ENCODE measurements at regions not wholly inside any gene's neighbourhood (a gene's known extent, or its start where the extent isn't known, plus 50 kb on each side); places are given as distances from the start of the nearest gene placed in this dataset.
"Not testable (repeated sequence)": the region's sequence is repeated elsewhere in the genome, so short reads cannot be mapped to it uniquely, and the experiment has no call there.

DNA sequence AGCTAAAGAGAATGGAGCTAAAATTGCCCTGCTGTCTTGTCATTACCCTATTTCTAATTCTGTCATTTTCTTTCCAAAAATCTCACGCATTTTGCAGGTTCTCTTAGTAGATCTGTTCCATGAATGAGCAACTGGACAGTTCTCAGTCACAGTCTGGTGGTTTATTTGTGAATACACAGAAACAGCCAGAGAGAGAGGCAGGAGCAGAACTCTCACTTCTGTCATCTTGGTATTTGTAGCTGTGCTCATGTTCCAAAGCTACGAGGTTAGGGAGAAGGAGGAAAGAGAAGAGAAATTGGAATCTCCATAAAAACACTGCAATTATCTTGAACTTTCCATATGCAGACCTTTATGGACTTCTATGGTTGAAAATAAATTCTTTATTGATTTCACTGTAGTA is 118.0 kb upstream of the OR13F1 start:
- no peak overlapping the region for H3K4me3 ChIP-seq (ENCODE audit: low read depth, low read length)
- no peaks in the 10 kb centered on the region for H3K27me3 ChIP-seq (ENCODE audit: control insufficient read depth, insufficient read depth, low read length)
- no peaks in the 10 kb centered on the region for H3K36me3 ChIP-seq (ENCODE audit: control insufficient read depth, insufficient read depth, low read length)
- H3K4me1 ChIP-seq (ENCODE audit: control insufficient read depth, insufficient read depth, low read length): no peaks in the 10 kb centered on the region; the same call in 1 of the 2 replicates
- H3K9ac ChIP-seq (ENCODE audit: low read length): no peak overlapping the region
- no peak overlapping the region for H3K27ac ChIP-seq (ENCODE audit: low read depth, low read length)
- H3K9me3 ChIP-seq (ENCODE audit: control insufficient read depth, insufficient read depth, low read depth, low read length): no peaks in the 10 kb centered on the region

- H3K9me3 ChIP-seq (ENCODE audit: control insufficient read depth, insufficient read depth, low read depth, low read length): no peaks in the 10 kb centered on the region
- no peaks in the 10 kb centered on the region for H3K27me3 ChIP-seq (ENCODE audit: control insufficient read depth, insufficient read depth, low read length)
- no peak overlapping the region for H3K27ac ChIP-seq (ENCODE audit: low read depth, low read length)
- H3K4me3 ChIP-seq (ENCODE audit: low read depth, low read length): no peak overlapping the region
- H3K9ac ChIP-seq (ENCODE audit: low read length): no peak overlapping the region
- no peaks in the 10 kb centered on the region; the same call in 1 of the 2 replicates for H3K4me1 ChIP-seq (ENCODE audit: control insufficient read depth, insufficient read depth, low read length)
- H3K36me3 ChIP-seq (ENCODE audit: control insufficient read depth, insufficient read depth, low read length): no peaks in the 10 kb centered on the region
Measured at GRCh38 chr9:104386425-104387069, 117.5 kb upstream of the OR13F1 start.

GRCh38 chr9:104388071-104388470 is 116.0 kb upstream of the OR13F1 start:
- Histone ChIP-seq H3K9ac (ENCODE audit: low read length) (no peak overlapping the region), H3K9me3 (ENCODE audit: control insufficient read depth, insufficient read depth, low read depth, low read length) (no peaks in the 10 kb centered on the region), H3K4me1 (ENCODE audit: control insufficient read depth, insufficient read depth, low read length) (no peaks in the 10 kb centered on the region; the same call in 1 of the 2 replicates), H3K36me3 (ENCODE audit: control insufficient read depth, insufficient read depth, low read length) (no peaks in the 10 kb centered on the region), H3K27me3 (ENCODE audit: control insufficient read depth, insufficient read depth, low read length) (no peaks in the 10 kb centered on the region), H3K27ac (ENCODE audit: low read depth, low read length) (no peak overlapping the region), H3K4me3 (ENCODE audit: low read depth, low read length) (no peak overlapping the region)

DNA sequence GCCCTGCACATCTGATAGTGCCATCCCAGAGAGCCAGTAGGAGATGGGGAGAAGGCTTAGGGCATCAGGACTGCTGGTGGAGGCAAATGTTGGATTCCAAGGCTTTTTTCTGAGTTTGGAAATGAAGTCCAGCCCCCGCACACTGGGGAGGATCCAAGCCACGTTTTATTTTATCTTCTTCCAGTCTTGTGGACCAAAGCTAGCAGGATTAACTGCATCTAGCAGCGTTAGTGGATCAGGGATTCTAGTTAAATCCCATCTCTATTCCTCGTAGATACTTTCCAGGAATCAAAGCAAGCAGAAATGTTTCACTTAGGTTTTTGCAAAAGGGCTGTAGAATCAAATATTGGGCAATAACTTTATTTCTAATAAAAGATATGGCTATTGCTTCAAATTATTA is 114.7 kb upstream of the OR13F1 start:
- no peaks in the 10 kb centered on the region for H3K9me3 ChIP-seq (ENCODE audit: control insufficient read depth, insufficient read depth, low read depth, low read length)
- no peaks in the 10 kb centered on the region; the same call in 1 of the 2 replicates for H3K4me1 ChIP-seq (ENCODE audit: control insufficient read depth, insufficient read depth, low read length)
- no peak overlapping the region for H3K9ac ChIP-seq (ENCODE audit: low read length)
- no peak overlapping the region for H3K27ac ChIP-seq (ENCODE audit: low read depth, low read length)
- no peaks in the 10 kb centered on the region for H3K27me3 ChIP-seq (ENCODE audit: control insufficient read depth, insufficient read depth, low read length)
- H3K36me3 ChIP-seq (ENCODE audit: control insufficient read depth, insufficient read depth, low read length): no peaks in the 10 kb centered on the region
- H3K4me3 ChIP-seq (ENCODE audit: low read depth, low read length): no peak overlapping the region

DNA sequence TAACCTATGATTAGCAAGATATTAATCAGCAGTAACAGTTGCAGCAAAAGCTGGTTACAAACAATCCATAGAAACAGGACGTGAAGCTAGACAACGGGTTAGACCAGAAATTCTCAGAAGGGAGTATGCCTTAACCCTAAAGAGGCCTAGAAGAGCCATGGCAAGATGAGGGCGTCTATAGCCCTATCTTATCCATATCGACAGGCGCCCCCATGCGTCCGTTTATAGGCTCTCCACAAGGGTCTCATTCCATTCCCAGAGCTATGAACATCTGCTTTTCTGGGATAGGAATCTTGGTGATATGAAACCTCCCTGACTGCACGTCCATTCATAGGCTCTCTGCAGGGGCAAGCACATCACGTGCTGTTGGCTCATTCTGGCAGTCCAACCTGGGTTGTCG is 109.2 kb upstream of the OR13F1 start:
- H3K27ac ChIP-seq (ENCODE audit: low read depth, low read length); H3K36me3 ChIP-seq (ENCODE audit: control insufficient read depth, insufficient read depth, low read length); H3K9ac ChIP-seq (ENCODE audit: low read length); H3K27me3 ChIP-seq (ENCODE audit: control insufficient read depth, insufficient read depth, low read length); H3K9me3 ChIP-seq (ENCODE audit: control insufficient read depth, insufficient read depth, low read depth, low read length); H3K4me3 ChIP-seq (ENCODE audit: low read depth, low read length); H3K4me1 ChIP-seq (ENCODE audit: control insufficient read depth, insufficient read depth, low read length): not testable (repeated sequence)

- no peak overlapping the region for H3K27ac ChIP-seq (ENCODE audit: low read depth, low read length)
- no peak overlapping the region for H3K4me3 ChIP-seq (ENCODE audit: low read depth, low read length)
- no peaks in the 10 kb centered on the region for H3K36me3 ChIP-seq (ENCODE audit: control insufficient read depth, insufficient read depth, low read length)
- peaks cover 44% of the 10 kb centered on the region for H3K9me3 ChIP-seq (ENCODE audit: control insufficient read depth, insufficient read depth, low read depth, low read length)
- no peaks in the 10 kb centered on the region for H3K4me1 ChIP-seq (ENCODE audit: control insufficient read depth, insufficient read depth, low read length)
- H3K9ac ChIP-seq (ENCODE audit: low read length): no peak overlapping the region
- no peaks in the 10 kb centered on the region for H3K27me3 ChIP-seq (ENCODE audit: control insufficient read depth, insufficient read depth, low read length)
Measured at GRCh38 chr9:104412238-104412637, 91.8 kb upstream of the OR13F1 start.

- Histone ChIP-seq H3K9me3 (ENCODE audit: control insufficient read depth, insufficient read depth, low read depth, low read length) (peaks cover 39% of the 10 kb centered on the region), H3K4me1 (ENCODE audit: control insufficient read depth, insufficient read depth, low read length) (no peaks in the 10 kb centered on the region), H3K9ac (ENCODE audit: low read length) (no peak overlapping the region), H3K27me3 (ENCODE audit: control insufficient read depth, insufficient read depth, low read length) (no peaks in the 10 kb centered on the region), H3K27ac (ENCODE audit: low read depth, low read length) (no peak overlapping the region), H3K36me3 (ENCODE audit: control insufficient read depth, insufficient read depth, low read length) (no peaks in the 10 kb centered on the region), H3K4me3 (ENCODE audit: low read depth, low read length) (no peak overlapping the region)
Measured at GRCh38 chr9:104416470-104416869, 87.6 kb upstream of the OR13F1 start.

DNA sequence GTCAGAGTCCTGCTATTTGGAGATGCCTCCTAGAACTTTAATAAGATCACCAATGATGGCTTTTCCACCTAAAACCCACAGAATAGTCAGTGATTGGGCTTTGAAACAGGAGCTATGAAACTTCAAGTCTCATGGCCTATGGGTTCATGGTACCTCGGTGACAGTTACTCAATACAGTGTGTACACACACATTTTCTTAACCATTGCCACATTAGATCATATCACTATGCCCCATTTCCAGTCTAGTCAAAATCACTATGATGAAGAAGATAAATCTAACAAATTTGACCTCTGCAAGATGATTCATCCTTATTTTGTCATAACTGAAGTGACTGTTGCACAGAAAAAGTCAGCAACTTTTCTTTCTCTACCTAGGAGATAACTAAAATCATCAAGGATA is 86.8 kb upstream of the OR13F1 start:
- Histone ChIP-seq H3K4me1 (ENCODE audit: control insufficient read depth, insufficient read depth, low read length) (no peaks in the 10 kb centered on the region), H3K27ac (ENCODE audit: low read depth, low read length) (no peak overlapping the region), H3K4me3 (ENCODE audit: low read depth, low read length) (no peak overlapping the region), H3K36me3 (ENCODE audit: control insufficient read depth, insufficient read depth, low read length) (no peaks in the 10 kb centered on the region), H3K9me3 (ENCODE audit: control insufficient read depth, insufficient read depth, low read depth, low read length) (peaks cover 33% of the 10 kb centered on the region), H3K9ac (ENCODE audit: low read length) (no peak overlapping the region), H3K27me3 (ENCODE audit: control insufficient read depth, insufficient read depth, low read length) (no peaks in the 10 kb centered on the region)

GRCh38 chr9:104429031-104429546 is 75.0 kb upstream of the OR13F1 start:
- Histone ChIP-seq H3K27ac (ENCODE audit: low read depth, low read length) (no peak overlapping the region), H3K4me3 (ENCODE audit: low read depth, low read length) (no peak overlapping the region), H3K27me3 (ENCODE audit: control insufficient read depth, insufficient read depth, low read length) (no peaks in the 10 kb centered on the region), H3K36me3 (ENCODE audit: control insufficient read depth, insufficient read depth, low read length) (no peaks in the 10 kb centered on the region), H3K9me3 (ENCODE audit: control insufficient read depth, insufficient read depth, low read depth, low read length) (peaks cover 12% of the 10 kb centered on the region), H3K9ac (ENCODE audit: low read length) (no peak overlapping the region), H3K4me1 (ENCODE audit: control insufficient read depth, insufficient read depth, low read length) (no peaks in the 10 kb centered on the region)

- no peak overlapping the region for H3K9ac ChIP-seq (ENCODE audit: low read length)
- no peaks in the 10 kb centered on the region for H3K27me3 ChIP-seq (ENCODE audit: control insufficient read depth, insufficient read depth, low read length)
- H3K4me3 ChIP-seq (ENCODE audit: low read depth, low read length): no peak overlapping the region
- H3K36me3 ChIP-seq (ENCODE audit: control insufficient read depth, insufficient read depth, low read length): no peaks in the 10 kb centered on the region
- H3K4me1 ChIP-seq (ENCODE audit: control insufficient read depth, insufficient read depth, low read length): no peaks in the 10 kb centered on the region
- no peak overlapping the region for H3K27ac ChIP-seq (ENCODE audit: low read depth, low read length)
- no peaks in the 10 kb centered on the region for H3K9me3 ChIP-seq (ENCODE audit: control insufficient read depth, insufficient read depth, low read depth, low read length)
Measured at GRCh38 chr9:104435059-104435458, 69.0 kb upstream of the OR13F1 start.

DNA sequence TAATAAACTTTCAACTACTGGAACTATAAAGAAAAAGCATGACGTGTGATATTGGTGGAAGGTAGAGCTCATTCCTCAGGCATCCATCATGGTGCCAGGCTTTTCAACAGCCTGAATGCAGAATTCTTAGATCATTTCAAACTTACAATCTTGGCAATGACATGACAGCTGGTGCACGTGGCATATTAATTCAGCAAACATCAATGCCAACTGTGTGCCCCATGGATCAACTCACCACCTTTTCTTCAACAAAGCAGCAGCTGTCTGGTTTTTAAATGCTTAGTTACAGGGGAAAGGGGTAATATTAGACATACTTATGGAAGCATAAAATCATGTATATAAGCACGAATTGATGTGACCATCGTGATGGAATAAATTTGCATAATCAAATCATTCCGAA is 56.0 kb upstream of the OR13F1 start:
- no peak overlapping the region for H3K9ac ChIP-seq (ENCODE audit: low read length)
- no peaks in the 10 kb centered on the region for H3K27me3 ChIP-seq (ENCODE audit: control insufficient read depth, insufficient read depth, low read length)
- H3K4me1 ChIP-seq (ENCODE audit: control insufficient read depth, insufficient read depth, low read length): no peaks in the 10 kb centered on the region
- H3K4me3 ChIP-seq (ENCODE audit: low read depth, low read length): no peak overlapping the region
- no peaks in the 10 kb centered on the region for H3K9me3 ChIP-seq (ENCODE audit: control insufficient read depth, insufficient read depth, low read depth, low read length)
- H3K36me3 ChIP-seq (ENCODE audit: control insufficient read depth, insufficient read depth, low read length): no peaks in the 10 kb centered on the region
- no peak overlapping the region for H3K27ac ChIP-seq (ENCODE audit: low read depth, low read length)

All from HUES6 (cell line).